ENCODE measurements at regions not wholly inside any gene's neighbourhood (a gene's known extent, or its start where the extent isn't known, plus 50 kb on each side); places are given as distances from the start of the nearest gene placed in this dataset.

DNA sequence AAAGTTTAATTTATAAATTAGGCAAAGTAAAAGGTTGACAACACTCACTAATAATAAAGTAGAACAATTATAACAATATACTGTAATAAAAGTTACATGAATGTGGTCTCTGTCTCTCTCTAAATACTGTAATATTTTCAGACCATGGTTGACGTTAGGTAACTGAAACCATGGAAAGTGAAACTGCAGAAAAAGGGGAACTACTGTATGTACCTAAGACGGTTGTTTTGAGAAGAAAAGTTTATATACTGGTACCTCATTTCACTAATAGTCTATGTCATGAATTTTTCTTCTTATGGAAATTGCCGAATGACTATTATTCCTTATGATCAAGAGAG lies 166.7 kb upstream of the ZNF521 start:
- Histone ChIP-seq H3K23ac (ENCODE audit: low read depth, low read length) (no peak overlapping the region), H3K27me3 (ENCODE audit: control insufficient read depth, insufficient read depth, low read length) (peaks cover under 1% of the 10 kb centered on the region; the same call in 1 of the 2 replicates), H2BK20ac (ENCODE audit: low read depth, low read length) (no peak overlapping the region), H3K9me3 (ENCODE audit: control insufficient read depth, insufficient read depth, low read length) (no peaks in the 10 kb centered on the region), H3K27ac (ENCODE audit: insufficient read depth, low read length) (no peak overlapping the region), H2AK5ac (ENCODE audit: low read depth, low read length) (no peak overlapping the region), H3K4me3 (ENCODE audit: insufficient read depth, low read depth, low read length) (no peak overlapping the region), H4K20me1 (ENCODE audit: insufficient read depth, low read length) (no peaks in the 10 kb centered on the region), H3K9me1 (ENCODE audit: insufficient read depth, low read length) (no peaks in the 10 kb centered on the region), H2AFZ (replicated peaks; ENCODE audit: low read length, poor library complexity) (no peak overlapping the region), H2AK9ac (replicated peaks; ENCODE audit: low read depth, low read length, poor library complexity) (no peak overlapping the region), H2BK5ac (ENCODE audit: low read depth, low read length, poor library complexity, severe bottlenecking) (no peak overlapping the region), H3K4me1 (ENCODE audit: control insufficient read depth, insufficient read depth, low read length) (no peaks in the 10 kb centered on the region), H4K8ac (ENCODE audit: low read depth in 2 of 2, low read length in 2 of 2) (no peak overlapping the region), H3K56ac (ENCODE audit: extremely low read depth, insufficient read depth, low read length) (no peak overlapping the region), H3K18ac (ENCODE audit: low read depth, low read length) (no peak overlapping the region), H3K79me1 (ENCODE audit: low read depth in 1 of 2, low read length in 2 of 2) (no peaks in the 10 kb centered on the region), H3K4me2 (ENCODE audit: low read depth, low read length) (no peak overlapping the region), H3K14ac (replicated peaks; ENCODE audit: low read depth, low read length) (no peak overlapping the region), H3K36me3 (ENCODE audit: control insufficient read depth, insufficient read depth, low read length) (no peaks in the 10 kb centered on the region), H3K9ac (ENCODE audit: low read depth, low read length) (no peak overlapping the region), H2BK15ac (ENCODE audit: low read depth, low read length) (no peak overlapping the region), H4K5ac (ENCODE audit: low read depth, low read length) (no peak overlapping the region), H4K91ac (ENCODE audit: insufficient read depth, low read depth, low read length) (no peak overlapping the region), H2BK120ac (ENCODE audit: low read depth, low read length) (no peak overlapping the region), H3K4ac (ENCODE audit: low read depth, low read length) (no peak overlapping the region)
- intact Hi-C loops (cut with micrococcal nuclease) = no loop called here
- no TSS peak for BruUV-seq (replicated peaks)
- CTCF ChIA-PET = no interaction called here
- DNase-seq (no peak), ATAC-seq (ENCODE audit: low read depth) (no peak)
- in situ Hi-C loops (cut with MboI; ENCODE audit: low sequenced_read_pairs) = no loop called here
- dilution Hi-C loops (cut with HindIII; ENCODE audit: low sequenced_read_pairs, unreplicated experiment) = no loop called here
- no peak for TF ChIP-seq NFE2L2 (IDR thresholded peaks at IDR 0.05; ENCODE audit: low read depth, low read length)
- TF ChIP-seq, protein P1, sequence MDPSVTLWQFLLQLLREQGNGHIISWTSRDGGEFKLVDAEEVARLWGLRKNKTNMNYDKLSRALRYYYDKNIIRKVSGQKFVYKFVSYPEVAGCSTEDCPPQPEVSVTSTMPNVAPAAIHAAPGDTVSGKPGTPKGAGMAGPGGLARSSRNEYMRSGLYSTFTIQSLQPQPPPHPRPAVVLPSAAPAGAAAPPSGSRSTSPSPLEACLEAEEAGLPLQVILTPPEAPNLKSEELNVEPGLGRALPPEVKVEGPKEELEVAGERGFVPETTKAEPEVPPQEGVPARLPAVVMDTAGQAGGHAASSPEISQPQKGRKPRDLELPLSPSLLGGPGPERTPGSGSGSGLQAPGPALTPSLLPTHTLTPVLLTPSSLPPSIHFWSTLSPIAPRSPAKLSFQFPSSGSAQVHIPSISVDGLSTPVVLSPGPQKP (IDR thresholded peaks at IDR 0.05; ENCODE audit: borderline replicate concordance, low read depth, low read length) = no peak
- TF ChIP-seq CHD1 (IDR thresholded peaks at IDR 0.05; ENCODE audit: low read depth, low read length) = no peak
- no peak for TF ChIP-seq MXI1 (IDR thresholded peaks at IDR 0.05; ENCODE audit: borderline replicate concordance, low read depth, low read length)
- TF ChIP-seq CEBPB (IDR thresholded peaks at IDR 0.05; ENCODE audit: low read depth, low read length) = no peak
- no peak for TF ChIP-seq RCOR1 (IDR thresholded peaks at IDR 0.05; ENCODE audit: insufficient replicate concordance, low read length)
- TF ChIP-seq MAFK (IDR thresholded peaks at IDR 0.05; ENCODE audit: low read depth, low read length) = no peak
- no peak for TF ChIP-seq RFX5 (IDR thresholded peaks at IDR 0.05; ENCODE audit: low read depth, low read length)
- no peak for TF ChIP-seq BHLHE40 (IDR thresholded peaks at IDR 0.05; ENCODE audit: low read depth, low read length)
- no peak for TF ChIP-seq POLR2A (IDR thresholded peaks at IDR 0.05; ENCODE audit: low read depth, low read length)
- TF ChIP-seq SMC3 (IDR thresholded peaks at IDR 0.05; ENCODE audit: low read depth, low read length) = no peak
- TF ChIP-seq, protein P2, sequence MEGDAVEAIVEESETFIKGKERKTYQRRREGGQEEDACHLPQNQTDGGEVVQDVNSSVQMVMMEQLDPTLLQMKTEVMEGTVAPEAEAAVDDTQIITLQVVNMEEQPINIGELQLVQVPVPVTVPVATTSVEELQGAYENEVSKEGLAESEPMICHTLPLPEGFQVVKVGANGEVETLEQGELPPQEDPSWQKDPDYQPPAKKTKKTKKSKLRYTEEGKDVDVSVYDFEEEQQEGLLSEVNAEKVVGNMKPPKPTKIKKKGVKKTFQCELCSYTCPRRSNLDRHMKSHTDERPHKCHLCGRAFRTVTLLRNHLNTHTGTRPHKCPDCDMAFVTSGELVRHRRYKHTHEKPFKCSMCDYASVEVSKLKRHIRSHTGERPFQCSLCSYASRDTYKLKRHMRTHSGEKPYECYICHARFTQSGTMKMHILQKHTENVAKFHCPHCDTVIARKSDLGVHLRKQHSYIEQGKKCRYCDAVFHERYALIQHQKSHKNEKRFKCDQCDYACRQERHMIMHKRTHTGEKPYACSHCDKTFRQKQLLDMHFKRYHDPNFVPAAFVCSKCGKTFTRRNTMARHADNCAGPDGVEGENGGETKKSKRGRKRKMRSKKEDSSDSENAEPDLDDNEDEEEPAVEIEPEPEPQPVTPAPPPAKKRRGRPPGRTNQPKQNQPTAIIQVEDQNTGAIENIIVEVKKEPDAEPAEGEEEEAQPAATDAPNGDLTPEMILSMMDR (conservative IDR thresholded peaks at IDR 0.05; ENCODE audit: low read depth, low read length) = no peak
- TF ChIP-seq MAZ (IDR thresholded peaks at IDR 0.05; ENCODE audit: borderline replicate concordance, low read depth, low read length) = no peak
- TF ChIP-seq FOS (IDR thresholded peaks at IDR 0.05; ENCODE audit: low read depth, low read length) = no peak
- TF ChIP-seq, protein P3, sequence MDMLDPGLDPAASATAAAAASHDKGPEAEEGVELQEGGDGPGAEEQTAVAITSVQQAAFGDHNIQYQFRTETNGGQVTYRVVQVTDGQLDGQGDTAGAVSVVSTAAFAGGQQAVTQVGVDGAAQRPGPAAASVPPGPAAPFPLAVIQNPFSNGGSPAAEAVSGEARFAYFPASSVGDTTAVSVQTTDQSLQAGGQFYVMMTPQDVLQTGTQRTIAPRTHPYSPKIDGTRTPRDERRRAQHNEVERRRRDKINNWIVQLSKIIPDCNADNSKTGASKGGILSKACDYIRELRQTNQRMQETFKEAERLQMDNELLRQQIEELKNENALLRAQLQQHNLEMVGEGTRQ (IDR thresholded peaks at IDR 0.05; ENCODE audit: low read depth, low read length) = no peak
- no peak for TF ChIP-seq RAD21 (IDR thresholded peaks at IDR 0.05; ENCODE audit: low read length)
- WGBS, 2 experiments (ENCODE audit: extremely low coverage in 2 of 2, insufficient read length in 1 of 2) = no CpG with 5 or more reads among the region's 3 CpGs
- POLR2A ChIA-PET (ENCODE audit: unreplicated experiment) = no interaction called here

Data from IMR-90 (cell line).